EL (cell line): ENCODE measurements at regions not wholly inside any gene's neighbourhood (a gene's known extent, or its start where the extent isn't known, plus 50 kb on each side); places are given as distances from the start of the nearest gene placed in this dataset.
"Not testable (repeated sequence)": the region's sequence is repeated elsewhere in the genome, so short reads cannot be mapped to it uniquely, and the experiment has no call there.

Experiments
- DNase-seq: peaks from one replicate; pipeline ENCODE4 v3.0.0-alpha.2; 2016

DNA sequence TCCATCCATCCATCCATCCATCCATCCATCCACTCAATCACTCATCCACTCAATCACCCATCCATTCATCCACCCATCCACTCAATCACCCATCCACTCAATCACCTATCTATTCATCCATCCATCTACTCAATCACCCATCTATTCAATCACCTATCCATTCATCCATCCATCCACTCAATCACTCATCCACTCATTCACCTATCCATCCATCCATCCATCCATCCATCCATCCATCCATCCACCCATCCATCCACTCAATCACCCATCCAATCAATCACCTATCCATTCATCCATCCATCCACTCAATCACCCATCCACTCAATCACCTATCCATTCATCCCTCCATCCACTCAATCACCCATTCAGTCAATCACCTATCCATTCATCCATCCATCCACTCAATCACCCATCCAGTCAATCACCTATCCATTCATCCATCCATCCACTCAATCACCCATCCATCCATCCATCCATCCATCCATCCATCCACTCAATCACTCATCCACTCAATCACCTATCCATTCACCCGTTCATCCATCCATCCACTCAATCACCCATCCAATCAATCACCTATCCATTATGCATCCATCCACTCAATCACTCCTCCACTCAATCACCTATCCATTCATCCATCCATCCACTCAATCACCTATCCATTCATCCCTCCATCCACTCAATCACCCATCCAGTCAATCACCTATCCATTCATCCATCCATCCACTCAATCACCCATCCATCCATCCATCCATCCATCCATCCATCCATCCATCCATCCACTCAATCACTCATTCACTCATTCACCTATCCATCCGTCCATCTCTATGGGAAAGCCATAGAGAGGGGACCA, 114.7 kb upstream of the ZBTB40 start:
- not testable (repeated sequence) for DNase-seq

DNA sequence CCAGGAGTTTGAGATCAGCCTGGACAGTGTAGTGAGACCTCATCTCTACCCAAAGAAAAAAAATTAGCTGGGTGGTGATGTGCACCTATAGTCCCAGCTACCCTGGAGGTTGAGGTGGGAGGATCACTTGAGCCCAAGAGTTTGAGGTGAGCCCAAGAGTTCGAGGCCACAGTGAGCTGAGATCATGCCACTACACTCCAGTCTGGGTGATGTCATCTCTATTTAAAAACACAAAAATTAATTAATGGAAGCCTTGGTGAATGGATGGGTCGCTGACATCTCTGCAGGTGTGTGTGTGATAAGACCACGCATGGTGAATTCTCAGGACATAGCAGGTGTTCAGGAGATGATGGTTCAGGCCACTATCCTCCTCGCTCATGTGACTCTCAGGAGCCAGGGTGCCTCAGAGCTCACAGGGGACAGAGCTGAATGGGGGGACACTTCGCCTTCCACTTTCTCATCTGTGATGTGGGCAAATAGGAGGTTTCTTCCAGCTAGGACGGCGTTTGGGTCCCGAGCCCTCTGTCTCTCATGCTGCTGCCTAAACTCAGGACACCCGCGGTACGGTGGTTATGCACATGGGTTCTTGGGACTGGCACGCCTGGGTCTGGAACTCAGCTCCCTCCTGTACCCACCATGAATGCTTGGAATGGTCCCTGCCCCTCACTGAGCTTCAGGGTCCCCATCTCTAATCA, 113.4 kb upstream of the ZBTB40 start:
- DNase-seq, result no peak

DNA sequence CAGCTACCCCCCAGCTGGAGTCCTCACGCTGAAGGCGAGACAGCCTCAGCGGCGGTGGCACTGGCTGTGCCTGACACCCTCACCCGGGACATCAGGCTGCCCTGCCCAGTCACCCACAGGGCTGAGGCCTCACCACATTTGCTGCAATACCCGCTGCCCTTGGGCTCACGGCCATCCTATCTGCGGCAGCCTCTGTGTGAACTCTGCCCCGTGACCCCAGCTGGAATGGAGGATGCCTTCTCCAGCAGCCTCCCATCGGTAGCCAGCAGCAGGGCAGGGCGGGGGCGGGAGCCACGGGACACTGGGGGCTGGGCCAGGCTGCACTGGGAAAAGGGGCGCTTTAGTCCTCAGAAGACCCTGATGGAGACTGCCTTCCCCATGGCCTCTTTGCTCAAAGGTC, 112.4 kb upstream of the ZBTB40 start:
- DNase-seq, result no peak

DNA sequence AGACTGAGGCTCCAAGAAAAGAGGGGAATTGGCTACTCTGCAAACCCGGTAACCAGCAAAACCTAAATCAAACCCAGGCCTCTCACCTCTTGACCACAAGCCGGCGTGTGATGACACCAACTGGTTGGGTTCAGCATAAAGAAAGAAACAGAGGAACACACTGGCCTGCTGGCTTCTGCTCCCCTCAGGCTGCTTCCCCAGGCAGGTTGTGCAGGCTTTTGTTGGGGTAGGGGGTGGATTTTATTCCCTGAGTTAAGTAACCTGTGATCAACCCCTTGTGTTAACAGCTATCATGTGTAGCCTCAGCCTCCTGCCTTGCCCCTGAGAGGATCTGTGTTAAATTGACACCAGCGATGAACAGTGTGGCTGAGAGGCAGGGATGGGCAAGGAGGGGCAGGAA, 111.6 kb upstream of the ZBTB40 start:
- DNase-seq, result no peak

DNA sequence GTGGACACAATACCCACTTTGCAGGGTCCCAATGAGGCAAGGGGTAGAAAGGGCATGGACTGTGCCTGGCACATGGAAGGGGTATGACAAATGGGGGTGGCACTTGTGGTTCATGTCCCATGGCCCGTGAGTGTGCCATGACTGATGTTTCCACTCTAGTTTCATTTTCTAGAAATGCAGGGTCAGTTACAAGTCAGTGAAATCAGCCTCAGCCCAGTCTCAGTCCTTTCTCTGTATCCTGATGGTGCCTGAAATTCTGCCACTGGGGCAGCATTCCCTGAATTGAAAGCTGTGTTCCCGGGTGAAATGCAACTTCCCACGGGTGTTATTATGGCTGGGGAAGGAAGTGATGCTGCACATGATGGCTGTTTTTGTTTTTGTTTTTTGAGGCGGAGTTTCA, 110.8 kb upstream of the ZBTB40 start:
- DNase-seq, result no peak

DNA sequence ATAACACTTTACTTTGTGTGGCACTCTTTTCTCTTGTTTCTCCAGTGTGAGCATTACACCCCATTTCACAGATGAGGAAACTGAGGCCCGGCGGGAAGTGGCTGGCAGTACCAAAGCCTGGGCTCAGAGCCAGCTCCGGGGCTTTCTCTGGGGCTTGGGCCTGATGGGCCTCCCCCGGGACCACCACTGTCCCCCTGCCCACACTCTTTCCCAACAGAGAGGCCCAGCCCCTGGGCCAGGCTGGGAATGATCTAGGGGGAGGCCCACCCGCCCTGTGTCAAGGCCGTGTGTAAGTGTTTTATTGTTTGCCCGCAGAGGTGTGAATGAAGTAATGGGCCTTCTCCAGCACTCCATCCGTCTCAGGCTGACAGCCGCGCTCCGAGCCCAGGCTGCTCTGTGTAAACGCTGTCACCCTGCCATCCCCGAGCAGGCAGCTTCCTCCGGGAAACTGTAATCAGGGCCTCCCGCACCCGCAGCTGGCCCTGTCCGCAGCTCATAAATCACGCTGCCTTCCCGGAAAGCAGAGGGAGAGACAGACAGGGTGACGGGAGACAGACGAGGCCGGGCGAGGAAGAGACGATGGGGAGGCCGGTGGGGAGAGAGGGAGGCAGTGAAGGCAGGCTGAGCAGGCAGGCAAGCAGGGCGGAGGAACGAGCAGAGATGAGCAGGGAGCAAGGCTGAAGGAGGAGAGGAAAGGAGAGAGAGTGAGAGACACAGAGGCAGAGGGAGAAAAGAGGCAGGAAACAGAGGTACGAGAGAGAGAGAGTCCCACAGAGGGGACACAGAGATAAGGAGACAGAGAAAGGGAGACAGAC, 109.7 kb upstream of the ZBTB40 start:
- DNase-seq, result peak; percentile 57

DNA sequence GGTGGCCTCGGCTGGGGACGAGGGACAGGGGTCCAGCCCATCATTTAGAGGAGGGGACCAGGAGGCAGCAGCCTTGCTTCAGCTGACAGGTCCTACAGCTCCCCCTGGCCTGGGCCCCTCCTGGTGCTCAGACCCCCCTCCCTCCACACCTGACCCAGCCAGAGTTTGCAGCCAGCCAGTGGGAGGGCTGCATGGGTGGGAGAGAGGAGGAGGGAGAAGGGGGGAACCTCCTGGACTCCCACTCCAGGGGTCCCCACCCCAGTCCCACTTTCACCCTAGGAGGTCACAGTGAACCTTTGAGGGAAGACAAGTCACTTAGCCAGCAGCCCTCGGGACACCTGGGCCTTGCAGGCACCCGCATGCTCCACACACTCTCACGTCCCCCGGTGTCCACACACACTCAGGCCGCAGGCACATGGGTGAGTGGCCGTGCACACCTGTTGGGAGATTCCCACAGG, 108.9 kb upstream of the ZBTB40 start:
- DNase-seq, result no peak

DNA sequence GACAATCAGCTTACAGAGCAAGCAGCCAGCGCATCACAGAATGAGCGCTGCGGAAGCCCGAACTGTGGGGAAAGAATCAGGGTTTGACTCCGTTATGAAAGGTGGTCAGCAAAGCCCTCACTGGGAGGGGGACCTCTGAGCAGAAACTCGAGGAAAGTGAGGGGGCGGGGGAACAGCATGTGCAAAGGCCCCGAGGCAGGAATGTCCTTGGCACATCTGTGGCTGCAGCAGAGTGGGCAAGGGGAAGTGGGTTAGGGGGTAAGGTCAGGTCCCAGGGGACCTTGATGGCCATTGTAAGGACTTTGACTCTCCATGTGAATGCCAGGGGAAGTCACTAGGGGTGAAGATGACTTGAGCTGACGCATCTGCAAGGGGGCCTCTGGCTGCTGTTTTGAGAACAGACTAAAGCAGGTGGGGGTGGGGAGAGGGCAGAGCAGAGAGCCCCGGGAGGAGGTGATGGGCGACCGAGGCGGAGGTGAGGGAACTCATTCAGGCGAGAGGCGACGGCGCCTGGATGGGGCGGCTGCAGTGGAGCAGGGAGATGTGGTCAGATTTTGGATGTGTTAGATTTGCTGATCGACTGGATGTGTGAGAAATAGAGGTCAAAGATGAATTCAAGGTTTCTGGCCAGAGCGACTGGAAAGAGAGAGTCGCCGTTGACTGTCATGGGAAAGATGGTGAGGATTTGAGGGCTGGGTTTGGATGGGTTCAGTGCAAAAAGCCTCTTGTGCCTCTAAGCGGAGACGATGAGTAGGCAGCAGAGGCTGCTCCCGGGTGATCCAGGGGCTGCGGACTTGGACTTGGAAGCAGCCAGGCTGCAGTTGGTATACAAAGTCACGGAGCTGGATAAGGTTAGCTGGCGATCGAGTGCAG, 108.0 kb upstream of the ZBTB40 start:
- DNase-seq, result no peak

DNA sequence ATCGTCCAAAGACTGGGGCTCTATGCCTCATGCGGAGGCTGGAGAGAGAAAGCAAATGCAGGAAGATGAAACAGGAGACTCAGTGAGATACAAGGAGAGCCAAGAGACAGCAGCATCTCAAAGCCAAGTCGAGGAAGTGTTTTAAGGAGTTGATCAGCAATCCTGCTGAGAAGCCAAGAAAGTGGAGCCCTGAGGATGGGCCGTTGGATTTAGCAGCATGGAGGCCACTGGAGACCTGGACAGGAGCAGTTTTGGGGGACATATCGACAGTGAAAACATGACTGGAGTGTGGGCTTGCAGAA, 107.4 kb upstream of the ZBTB40 start:
- no peak for DNase-seq

DNA sequence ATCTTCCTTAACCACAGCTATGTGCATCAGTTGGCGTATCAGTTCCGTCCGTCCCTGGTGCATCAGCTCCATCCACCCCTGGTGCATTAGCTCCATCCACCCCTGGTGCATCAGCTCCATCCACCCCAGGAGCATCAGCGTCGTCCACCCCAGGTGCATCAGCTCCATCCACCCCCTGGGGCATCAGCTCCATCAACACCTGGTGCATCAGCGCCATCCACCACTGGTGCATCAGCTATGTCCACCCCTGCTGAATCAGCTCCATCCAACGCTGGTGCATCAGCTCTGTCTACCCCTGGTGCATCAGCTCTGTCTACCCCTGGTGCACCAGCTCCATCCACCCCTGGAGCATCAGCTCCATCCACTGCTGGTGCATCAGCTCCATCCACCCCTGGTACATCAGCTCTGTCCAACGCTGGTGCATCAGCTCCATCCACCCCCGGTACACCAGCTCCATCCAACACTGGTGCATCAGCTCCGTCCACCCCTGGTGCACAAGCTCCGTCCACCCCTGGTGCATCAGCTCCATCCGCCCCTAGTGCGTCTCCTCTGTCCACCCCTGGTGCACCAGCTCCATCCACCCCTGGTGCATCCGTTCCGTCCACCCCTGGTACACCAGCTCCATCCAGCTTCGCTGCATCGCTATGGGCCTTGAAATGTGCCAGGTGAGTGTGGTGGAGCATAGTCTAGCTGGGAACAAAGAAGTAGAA, 106.6 kb upstream of the ZBTB40 start:
- no peak for DNase-seq

DNA sequence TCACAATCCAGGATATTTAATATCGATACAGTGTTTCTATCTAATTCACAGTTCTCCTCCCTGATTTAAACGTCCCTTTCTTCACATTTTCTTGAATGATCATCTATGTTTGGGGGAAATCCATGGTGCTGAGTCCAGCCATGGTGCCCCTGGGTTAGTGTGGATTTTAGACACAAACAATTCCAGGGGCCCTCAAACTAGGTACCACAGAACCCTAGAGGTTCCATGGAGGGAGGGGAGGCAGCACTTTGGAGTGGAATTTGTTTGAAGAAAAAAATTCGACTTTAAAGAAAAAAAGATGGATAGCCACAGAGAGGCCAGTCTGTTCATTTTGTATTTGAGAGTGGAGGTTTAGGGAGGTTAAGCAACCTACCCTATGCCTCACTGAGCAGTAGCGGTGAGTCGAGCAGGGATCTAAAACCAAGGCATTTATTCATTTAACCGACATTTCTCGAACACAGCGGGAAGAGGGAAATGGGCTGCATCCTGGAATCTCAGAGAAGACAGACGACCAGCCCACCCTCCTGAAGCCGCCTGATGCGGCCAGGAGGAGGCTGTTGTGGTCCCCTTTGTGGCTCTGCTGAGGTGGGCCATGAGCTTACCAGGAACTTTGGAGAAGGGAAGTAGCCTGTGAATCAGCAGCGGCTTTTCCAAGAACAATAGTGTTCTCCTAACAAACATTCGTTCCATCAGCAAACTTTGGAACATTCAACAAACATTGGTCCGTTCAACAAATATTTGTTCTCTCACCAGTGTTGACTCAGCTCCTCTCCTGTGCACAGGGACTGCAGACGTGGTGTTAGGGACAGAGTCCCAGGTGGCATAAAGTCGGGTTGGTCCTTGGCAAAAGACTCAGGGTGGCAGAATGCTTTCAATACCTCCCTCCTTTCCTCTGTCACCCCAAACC, 103.5 kb upstream of the ZBTB40 start:
- no peak for DNase-seq

DNA sequence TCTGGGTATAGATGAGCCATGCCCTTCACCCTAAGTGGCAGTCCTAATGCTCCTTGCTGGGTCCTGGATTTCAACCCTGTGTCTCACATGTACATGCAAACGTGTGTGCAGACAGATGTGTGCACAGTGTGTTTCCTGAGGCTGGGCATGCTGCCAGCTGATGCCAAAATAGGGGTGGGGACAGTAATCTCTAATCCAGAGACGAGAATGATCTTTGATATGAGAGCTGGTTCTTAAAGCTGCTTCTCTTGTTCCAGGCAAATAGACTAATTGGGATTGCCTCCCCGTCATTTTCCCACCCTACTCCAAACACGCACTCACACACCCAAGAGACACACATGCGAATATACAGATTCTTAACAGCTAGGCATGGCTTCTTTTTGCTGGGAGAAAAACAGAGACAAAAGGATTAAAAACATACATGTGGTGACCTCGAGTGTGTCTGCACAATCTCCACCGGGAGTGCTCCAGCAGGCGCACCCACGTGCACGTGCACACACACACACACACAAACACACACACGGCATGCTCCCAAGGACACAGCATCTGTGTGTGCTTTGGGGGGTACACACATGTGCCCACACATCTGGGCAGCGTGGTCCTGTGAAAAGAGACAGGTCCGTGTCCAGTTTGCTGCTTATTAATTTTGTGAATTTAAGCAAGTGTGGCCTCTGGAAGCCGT, 102.1 kb upstream of the ZBTB40 start:
- no peak for DNase-seq

DNA sequence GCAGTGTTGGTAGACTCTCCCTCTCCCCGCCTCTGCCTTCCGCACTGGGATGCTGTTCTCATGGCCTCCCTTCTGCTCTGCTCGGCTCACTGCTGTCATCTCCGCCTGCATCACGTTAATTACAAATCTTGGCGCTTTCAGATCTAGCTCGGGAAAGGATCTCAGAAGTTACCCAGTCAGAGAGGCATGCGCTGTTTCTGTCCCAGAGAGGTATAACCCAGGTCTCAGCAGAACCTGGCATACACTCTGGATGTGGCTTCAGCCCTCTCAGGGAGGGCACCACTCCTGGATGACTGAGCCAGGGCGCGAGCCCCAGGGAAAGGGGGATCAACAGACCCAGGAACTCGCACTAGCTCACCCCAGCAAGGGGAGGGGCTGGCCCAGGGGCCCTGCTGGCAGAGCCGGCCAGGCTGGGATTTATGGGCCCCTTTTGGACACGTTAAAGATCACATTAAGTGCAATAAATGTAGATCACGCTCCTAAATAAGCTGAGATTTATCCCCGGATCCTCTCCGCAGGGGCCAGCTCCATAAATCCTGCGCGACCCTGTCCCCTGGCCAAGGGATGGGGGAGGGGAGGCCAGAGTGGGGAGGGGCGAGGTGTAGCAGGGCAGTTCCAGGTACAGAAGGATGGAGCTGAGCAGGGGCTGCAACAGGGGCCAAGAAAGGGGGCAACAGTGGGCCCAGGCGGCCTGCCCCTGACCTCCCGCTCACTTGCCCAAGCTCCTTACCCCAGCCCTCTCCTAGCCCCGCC, 101.3 kb upstream of the ZBTB40 start:
- no peak for DNase-seq

DNA sequence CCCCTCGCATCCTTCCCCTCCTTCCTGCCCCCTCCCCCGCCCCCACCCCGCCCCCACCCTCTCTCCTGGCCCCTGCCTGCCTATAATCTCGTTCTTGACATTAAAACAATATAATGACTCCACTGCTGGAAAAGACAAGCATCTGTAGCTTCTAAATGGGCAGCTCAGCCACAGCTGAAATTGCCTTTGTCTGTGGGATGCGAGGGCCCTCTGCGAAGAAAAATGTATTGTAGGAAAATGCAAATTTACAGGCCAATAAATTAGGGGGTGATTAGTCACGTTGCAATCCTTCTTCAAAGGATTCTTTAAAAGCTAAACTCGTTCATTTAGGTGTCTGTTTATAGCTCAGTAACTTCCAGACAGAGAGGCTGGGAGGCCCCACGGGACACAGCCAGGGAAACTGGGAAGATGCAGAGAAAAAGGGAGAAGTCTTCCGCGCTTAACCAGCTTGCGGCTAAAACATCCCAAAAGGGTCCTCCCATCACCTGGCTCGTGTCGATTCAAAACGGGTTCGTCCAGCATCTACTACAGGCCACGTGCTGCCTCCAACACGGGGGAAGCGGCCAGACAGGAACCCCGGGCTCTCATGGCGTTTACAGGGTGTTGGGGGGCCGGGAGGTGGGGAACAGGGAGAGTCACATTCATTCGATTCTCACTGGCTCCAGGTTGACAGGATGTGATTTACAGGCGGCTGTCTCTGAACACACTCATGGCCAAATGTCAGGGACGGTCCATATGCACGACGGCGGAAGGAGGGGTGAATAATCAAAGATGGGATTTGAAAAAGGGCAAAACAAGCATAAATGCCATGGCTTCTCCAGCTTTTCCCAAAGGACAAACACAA, 100.5 kb upstream of the ZBTB40 start:
- DNase-seq, result no peak

DNA sequence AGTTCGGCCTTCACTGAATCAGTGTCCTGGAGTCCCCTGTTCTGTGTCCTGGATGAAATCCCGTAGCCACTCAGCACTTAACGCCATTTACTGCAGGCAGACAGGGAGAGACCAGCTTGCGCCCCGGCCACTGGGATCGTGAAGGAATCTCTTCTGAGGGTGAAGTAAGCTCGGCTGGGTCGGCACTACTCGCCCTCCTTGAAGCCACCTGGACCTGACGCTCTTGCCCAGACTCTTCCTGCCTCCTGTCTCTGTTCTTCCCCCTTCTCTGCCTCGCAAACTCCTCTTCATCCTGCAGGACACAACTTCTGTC, 99.9 kb upstream of the ZBTB40 start:
- no peak for DNase-seq

DNA sequence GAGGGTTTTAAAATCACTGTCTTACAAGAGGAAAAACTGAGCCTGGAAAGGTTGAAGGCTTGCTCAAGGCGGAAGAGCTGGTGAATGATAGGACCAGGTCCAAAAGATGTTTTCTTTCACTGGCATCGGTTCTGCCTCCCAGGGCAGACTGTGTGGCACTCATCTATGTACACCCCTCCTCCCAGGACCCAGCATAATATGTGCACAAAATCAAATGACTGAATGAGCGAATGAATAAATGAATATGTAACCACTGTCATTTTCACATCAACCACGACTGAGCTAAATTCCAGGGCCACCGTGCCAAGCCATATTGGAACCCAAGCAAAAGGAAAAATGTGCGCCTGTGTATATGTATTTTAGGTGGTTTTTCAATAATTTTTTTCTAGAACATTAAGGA, 99.3 kb upstream of the ZBTB40 start:
- no peak for DNase-seq

DNA sequence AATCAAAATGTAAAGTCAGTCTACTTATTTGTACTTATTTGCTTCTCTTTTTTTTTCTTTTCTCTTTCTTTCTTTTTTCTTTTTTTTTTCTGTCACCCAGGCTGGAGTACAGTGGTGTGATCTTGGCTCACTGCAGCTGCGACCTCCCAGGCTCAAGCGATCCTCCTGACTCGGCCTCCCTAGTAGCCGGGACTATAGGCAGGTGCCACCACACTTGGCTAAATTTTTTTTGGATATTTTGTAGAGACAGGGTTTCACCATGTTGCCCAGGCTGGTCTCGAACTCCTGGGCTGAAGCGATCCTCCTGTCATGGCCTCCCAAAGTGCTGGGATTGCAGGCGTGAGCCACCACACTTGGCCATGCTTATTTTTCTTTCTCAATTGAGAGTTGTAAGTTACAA, 98.8 kb upstream of the ZBTB40 start:
- no peak for DNase-seq

DNA sequence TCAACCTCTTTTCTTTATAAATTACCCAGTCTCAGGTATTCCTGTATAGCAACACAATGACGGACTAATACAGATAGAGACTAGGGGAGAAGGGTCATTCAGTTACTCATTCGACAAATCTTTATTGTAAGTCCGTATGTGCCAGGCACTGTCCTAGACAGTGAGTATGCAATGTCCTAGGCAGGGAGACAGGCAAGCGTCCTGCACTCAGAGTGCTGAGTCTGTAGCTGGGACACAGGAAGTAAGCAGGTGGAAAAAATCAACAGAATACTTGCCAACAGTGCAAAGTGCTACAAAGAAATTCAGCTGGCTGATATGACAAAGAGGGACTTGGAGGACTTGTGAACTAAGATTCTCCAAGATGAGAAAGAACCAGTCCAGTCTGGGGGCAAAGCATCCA, 92.2 kb upstream of the ZBTB40 start:
- DNase-seq, result no peak
